ENCODE measurements at regions not wholly inside any gene's neighbourhood (a gene's known extent, or its start where the extent isn't known, plus 50 kb on each side); places are given as distances from the start of the nearest gene placed in this dataset.

DNA sequence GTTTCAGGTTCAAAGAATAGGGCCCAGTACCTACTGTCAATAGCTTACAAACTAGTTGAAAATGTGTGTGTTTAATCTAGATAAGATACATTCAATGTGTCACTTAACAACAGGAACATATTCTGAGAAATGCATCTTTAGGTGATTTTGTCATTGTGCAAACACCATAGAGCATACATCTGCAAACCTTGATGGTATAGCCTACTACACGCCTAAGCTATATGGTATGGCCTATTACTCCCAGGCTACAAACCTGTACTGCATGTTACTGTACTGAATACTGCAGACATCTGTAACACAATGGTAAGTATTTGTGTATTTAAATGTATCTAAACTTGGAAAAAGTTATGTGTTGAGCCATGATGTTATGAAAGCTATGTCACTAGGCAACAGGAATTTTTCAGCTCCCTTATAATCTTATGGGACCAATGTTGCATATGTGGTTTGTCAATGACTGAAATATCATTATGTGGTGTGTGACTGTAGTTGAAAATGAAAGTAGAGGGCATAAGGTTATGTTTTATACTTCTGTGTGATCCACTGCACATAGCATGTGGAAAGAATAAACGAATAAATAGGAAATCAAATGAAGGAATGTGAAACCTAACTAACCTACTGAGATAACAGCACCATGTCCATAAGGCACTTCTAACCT, 129.0 kb upstream of the CAMK1G start:
- TF ChIP-seq POLR2A (IDR thresholded peaks at IDR 0.05) (no peak), EP300 (IDR thresholded peaks at IDR 0.05; ENCODE audit: low read depth) (no peak)
- TF ChIP-seq, protein P1, sequence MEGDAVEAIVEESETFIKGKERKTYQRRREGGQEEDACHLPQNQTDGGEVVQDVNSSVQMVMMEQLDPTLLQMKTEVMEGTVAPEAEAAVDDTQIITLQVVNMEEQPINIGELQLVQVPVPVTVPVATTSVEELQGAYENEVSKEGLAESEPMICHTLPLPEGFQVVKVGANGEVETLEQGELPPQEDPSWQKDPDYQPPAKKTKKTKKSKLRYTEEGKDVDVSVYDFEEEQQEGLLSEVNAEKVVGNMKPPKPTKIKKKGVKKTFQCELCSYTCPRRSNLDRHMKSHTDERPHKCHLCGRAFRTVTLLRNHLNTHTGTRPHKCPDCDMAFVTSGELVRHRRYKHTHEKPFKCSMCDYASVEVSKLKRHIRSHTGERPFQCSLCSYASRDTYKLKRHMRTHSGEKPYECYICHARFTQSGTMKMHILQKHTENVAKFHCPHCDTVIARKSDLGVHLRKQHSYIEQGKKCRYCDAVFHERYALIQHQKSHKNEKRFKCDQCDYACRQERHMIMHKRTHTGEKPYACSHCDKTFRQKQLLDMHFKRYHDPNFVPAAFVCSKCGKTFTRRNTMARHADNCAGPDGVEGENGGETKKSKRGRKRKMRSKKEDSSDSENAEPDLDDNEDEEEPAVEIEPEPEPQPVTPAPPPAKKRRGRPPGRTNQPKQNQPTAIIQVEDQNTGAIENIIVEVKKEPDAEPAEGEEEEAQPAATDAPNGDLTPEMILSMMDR (IDR thresholded peaks at IDR 0.05), result no peak
